Stimulated activated CD8-positive, alpha-beta memory T cell treated with anti-CD3 and anti-CD28 coated beads, Interleukin-2, amount 100 ng/mL, for 1 hour (primary cell): ENCODE measurements at regions not wholly inside any gene's neighbourhood (a gene's known extent, or its start where the extent isn't known, plus 50 kb on each side); places are given as distances from the start of the nearest gene placed in this dataset.
"Not testable (repeated sequence)": the region's sequence is repeated elsewhere in the genome, so short reads cannot be mapped to it uniquely, and the experiment has no call there.

Source experiments
- DNase-seq, 2 donors: peaks; one replicate each; pipeline ENCODE4 v3.0.0-alpha.2; 2020; ENCODE audit warnings: low read depth in 2 of 2

GRCh38 chr14:105917136-105917932 lies 391.0 kb downstream of the TMEM121 start:
- not testable (repeated sequence) for DNase-seq

DNA sequence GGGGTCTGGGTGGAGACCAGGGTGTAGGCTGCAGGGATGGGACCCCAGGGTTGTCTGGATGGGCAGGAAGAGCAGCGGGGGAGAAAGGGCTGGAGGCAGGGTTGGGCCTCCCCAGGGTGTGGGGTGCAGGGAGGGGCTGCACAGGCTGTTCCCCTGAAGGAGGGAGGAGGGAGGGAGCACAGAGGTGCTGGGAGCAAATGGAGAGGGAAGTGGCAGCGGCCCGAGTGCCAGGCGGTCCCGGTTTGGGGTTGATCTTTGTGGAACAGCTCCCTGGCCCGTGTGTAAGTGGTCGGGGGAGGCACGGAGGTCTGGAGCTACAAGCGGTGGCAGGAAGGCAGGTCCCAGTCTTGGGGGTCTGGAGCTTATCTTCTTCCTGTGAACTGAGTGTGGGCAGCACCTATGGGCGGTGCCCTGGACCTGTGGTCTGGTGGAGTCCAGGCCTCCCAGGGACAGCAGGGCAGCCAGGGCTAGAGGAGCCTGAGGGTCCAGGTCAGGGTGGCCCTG lies 391.6 kb downstream of the TMEM121 start:
- no peak for DNase-seq

- DNase-seq: no peak
Observed at GRCh38 chr14:105918496-105919262, 392.3 kb downstream of the TMEM121 start.

DNA sequence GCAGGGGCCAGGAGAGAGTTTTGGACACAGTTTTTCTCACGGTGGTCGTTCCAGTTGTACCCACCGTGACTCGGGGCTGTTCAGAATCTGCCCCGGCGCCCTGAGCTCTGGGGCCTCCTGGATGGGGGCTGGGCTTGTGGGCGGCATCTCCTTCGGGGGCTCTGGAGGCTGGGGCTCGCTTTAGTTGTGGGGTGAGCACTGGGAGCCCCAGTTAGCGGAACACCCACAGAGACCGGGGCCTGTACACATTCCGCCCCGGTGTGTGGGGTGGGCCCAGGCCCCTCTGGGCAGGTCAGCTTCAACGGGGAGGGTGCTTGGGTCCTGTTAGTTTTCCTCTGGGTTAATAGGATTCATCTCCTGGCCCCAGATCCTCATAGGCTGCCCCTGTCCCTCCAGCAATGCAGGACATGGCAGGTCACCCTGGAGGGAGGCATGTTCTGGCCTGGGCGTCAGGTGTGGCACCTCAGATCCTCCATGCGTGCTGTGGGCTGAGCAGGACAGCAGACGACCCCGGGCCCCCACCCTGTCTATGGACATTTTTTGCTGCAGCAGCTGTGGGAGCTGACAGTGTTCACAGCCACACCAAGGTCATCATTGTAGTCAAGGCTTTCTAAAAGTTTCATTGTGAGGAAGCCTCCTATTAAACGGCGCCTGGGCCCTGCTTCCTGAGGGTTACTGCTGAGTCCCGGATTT lies 393.2 kb downstream of the TMEM121 start:
- DNase-seq: no peak

DNA sequence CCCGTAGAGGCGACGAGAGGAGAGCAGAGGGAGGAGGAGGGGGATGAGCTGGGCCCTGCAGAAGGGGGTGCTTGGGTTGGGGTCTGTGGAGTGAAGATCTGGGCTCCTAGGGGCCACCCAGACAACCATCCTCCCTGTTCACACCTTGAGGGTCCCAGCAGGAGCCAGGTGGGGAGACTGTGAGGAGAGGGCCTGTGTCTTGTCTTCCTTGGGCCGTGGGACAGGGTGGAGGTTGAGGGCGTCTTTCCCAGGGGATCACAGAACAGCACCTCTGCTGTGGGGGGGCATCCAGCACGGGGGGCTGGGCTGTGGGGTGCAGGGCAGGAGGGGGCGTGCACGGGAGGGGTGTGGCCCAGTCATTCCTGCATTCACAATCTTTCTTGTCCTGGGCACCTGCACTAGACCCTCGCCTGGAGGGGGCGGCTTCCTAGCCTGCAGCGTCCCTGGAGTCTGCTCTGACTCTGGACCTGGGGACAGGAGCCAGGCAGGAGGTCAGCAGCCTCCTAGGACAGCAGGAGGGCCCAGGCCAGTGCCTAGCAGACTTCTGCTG lies 393.8 kb downstream of the TMEM121 start:
- DNase-seq: not testable (repeated sequence)

DNA sequence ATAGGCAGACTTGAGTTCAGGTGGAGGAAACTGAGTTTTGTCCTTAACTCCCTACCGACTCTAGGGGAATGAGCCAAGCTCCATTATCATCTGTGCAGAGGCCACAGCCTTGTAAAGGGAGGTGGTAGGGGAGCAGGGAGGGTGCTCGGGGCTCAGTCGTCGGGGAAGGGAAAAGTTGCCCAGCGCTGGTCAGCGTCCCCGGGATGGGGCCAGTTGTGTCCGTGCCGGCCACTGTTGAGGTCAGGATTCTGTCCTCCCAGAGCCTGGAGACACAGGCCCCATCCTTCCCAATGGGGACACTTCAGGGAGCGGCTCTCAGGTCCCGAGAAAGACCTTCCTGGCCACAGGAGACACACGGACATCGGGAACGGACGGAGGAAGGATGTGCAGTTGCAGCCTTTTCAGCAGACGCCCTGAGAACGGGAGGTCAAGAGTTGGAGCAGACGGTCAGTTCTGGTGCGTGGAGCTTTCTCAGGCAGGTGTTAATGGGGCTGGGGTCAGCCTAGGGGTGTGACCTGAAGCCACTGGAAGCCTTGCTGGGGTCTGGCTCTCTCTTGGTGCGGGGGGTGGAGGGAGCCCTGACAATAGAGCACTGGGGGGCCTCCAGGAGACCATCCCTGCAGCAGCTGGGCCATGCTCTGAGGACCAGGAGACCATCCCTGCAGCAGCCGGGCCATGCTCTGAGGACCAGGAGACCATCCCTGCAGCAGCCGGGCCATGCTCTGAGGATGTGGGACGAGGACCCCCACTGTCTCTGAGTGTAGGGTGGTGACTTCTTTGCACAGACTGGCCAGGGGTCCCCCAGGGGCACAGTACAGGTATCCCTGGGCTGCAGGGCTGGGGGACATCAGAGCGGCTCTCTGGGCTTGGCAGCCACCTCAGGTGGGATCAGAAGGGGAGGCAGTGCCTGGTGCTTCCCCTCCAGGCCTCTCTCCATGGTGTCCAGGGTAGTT lies 394.7 kb downstream of the TMEM121 start:
- DNase-seq: not testable (repeated sequence)

GRCh38 chr14:105921781-105922180 lies 395.4 kb downstream of the TMEM121 start:
- not testable (repeated sequence) for DNase-seq

DNA sequence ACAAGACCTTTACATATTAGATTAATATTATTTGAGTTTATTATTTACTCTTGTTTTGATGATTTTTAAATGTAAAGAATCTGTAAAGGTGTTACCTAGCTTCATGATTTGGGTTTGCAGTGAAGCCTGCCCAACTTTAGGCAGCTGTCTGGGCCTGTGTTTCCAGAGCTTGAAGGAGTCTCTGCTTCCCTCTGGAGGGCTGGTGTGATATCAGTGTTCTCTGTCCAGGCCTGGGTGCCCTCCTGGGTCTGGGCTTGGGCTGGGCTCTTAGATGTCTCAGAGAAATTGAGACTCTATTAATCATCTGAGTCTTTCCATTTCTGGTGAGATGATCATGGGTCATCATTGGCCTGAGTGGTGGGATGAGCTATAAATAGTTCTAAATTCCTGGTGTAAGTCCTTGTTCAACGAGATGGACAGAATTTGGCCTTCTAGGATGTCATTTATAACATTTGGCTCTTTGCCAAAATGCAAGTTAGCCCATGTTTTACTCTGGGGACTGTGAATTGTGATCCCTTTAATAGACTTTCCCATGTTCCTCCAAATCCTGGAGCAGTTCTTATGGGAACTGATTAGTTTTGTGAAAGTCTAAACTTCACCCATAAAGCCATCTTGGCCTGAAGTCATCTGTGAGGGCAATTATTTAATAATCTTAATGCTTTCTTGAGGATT lies 397.3 kb downstream of the TMEM121 start:
- not testable (repeated sequence) for DNase-seq

DNA sequence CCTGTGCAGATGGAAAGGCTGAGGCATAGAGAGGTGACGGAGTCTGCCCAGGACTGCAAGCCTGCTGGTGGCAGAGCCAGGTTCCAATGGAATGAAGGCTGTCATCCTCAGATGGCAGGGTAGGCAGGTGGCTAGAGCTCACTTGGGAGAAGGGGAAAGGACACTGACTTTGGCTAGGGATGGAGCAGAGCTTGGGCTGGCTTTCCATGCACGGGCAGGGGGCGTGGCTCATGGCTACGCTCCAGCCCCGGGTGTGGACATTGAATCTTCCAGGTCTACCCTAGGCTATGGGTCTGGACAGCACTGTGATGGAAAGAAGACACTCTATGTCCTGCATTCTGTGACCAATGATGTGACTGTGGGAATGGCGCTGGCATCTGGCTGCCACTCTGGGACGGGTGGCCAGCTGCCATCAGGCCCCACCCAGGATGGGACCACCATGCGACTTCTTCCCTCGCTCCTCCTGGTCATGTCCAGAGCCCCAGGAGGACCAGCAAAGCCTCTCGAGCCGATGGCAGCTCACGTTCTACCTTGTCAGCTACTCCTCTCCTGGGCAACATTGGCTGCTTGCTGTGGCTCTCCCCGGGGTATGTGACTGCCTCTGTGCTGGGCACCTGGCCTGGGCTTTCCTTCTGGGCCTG lies 398.7 kb downstream of the TMEM121 start:
- DNase-seq: no peak

GRCh38 chr14:105925615-105926372 lies 399.4 kb downstream of the TMEM121 start:
- DNase-seq: no peak

DNA sequence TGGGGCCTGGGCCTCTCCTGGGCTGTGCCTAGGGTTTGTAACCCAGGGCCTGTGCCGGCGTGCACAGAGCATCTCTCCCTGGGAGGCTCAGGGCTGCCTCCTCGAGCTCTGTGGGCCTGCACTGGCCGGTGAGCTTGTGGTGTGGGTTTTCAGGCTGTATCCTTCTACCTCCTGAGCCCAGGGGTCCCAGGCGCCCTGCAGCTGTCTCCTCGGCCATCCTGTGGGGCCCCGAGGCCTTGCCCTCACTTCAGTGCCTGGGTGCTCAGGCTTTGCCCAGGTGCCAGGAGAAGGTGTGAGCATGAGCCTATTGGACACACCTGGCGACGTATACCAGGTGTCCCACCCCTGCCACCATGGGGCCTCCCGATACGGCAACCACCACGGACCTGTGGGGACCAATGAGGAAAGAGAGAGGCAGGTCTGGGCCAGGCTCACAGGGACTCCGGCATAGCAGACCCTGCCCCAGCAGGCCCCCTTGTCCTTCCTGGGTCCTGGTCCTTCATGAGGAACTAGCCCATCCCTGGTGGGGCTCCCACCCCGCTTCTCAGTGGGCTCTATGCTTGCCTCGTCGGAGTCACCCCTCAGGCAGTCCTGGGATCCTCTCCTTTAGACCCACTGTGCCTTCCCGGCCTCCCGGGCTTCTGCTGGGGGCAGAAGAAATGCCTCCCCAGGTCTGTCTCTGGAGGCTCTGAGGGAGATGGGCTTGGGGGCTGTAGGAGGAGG lies 400.2 kb downstream of the TMEM121 start:
- DNase-seq: no peak

DNA sequence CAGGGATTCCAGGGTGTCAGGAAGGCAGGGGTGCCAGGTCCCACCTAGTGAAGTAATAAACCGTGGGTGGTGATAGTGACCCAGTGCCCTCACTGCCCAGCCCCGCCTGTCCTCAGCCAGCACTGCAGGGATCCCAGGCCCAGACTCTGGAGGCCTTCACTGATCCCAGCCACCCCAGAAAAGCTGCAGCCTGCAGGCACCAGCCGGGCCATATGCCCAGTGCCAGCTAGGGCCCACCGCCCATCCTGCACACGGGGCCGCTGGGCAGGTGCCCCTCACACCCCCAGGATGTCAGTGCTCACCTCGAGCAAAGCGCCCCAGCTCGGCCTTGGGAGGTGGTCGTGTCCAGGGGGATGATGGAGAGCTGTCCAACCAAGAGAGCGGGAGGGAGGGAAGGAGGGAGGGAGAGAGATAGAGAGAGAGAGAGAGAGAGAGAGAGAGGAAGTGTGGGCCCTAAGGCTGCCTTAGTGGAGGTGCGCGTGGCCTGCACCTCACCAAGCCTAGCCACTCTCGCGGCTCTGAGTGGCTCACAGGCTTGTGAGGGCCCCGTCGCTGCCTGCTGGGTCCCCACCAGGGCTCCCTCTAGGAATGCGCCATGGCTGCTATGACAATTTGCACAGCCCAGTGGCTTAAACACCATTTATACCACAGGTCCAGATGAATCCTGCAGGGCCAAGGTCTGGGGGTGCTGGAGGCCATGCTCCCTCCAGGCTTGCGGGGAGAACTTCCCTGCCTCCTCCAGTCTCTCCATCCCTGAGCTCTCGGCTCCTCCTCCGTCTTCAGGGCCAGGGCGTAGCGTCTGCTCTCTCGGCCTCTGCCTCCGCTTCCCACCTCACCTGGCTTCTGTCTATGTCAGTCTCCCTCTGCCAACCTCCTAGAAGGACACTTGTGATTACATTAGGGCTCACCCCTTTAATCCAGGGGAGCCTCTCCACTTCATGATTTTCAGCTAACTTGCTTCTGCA lies 401.0 kb downstream of the TMEM121 start:
- DNase-seq: no peak

DNA sequence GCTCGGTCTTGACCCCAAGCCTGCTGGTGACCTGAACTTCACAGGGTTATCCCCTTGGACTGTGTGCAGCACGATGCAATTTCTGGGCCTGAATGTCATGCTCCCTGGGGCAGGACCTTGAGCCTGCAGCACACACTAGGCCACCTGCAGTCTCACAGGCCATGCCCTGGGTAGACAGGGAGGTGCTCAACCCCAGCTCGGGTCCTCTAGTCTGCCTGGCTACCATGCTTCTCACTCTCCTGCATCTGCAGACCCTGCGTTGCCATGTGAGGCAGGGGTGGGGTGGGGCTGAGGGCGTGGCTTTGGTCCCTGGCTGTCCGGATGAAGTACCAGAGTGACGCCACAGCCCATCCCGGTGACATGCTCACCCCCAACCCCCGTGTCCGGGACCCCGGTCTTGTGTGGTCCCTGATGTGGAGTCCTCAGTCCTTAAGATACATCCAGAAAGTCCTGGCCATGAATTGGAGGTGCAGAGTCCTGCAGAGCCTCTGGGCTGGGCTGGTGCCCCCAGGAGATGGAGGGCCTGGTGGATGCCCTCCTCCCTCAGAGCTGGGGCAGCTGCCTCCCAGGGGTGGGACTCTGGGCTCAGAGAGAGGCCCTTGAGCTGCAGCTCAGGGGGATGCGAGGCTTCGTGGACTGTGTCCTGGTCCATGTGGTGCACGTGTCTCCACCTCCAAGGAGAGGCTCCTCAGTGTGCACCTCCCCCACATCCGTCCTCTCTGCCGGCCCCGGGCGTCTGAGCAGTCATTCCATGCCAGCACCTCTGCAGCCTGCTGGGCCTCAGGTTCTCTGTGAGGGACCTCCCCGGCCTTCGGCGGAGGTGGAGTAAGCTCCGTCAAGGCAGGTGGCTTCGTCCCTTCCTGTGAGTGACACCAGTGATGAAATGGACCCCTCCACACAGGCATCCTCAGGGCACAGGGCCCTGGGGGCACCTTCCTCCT lies 402.1 kb downstream of the TMEM121 start:
- not testable (repeated sequence) for DNase-seq

DNA sequence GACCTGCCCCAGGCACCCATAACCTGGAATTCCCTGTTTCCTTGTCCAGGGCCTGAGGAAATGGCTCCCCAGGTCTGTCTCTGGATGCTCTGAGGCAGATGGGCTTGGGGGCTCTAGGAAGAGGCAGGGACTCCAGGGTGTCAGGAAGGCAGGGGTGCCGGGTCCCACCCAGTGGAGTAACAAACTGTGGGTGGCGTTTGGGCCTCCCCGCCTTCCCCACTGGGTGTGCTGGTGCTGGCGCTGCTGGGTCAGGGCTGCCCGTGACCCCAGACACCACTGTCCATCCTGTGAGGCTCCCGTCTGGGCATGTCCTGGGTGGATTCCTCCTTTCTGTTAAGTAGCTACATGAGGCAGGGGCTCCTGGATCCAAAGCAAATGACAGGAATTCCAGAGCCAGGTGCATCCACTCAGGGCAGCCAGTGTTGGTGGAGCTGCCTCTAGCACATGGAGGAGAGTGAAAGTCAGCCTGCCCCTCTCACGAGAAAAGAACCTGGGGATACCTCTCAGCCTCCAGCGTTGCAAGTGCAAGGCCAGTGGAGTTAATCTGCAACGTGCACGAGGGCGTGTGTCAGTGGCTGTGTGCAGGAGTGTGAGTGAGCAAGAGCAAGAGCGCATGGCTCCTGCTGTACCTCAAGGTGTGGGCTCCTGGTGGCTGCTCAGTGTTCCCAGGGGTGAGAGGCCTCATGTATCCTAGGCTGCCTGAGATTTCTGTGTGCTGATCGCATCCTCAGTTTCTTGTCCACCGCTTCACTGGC lies 403.1 kb downstream of the TMEM121 start:
- DNase-seq: no peak

- no peak for DNase-seq
Observed at GRCh38 chr14:105930572-105930971, 404.2 kb downstream of the TMEM121 start.
